ENCODE measurements at regions not wholly inside any gene's neighbourhood (a gene's known extent, or its start where the extent isn't known, plus 50 kb on each side); places are given as distances from the start of the nearest gene placed in this dataset.

GRCh38 chr1:188895611-188896010, 1582.1 kb downstream of the BRINP3 start:
- TF ChIP-seq, protein P1, sequence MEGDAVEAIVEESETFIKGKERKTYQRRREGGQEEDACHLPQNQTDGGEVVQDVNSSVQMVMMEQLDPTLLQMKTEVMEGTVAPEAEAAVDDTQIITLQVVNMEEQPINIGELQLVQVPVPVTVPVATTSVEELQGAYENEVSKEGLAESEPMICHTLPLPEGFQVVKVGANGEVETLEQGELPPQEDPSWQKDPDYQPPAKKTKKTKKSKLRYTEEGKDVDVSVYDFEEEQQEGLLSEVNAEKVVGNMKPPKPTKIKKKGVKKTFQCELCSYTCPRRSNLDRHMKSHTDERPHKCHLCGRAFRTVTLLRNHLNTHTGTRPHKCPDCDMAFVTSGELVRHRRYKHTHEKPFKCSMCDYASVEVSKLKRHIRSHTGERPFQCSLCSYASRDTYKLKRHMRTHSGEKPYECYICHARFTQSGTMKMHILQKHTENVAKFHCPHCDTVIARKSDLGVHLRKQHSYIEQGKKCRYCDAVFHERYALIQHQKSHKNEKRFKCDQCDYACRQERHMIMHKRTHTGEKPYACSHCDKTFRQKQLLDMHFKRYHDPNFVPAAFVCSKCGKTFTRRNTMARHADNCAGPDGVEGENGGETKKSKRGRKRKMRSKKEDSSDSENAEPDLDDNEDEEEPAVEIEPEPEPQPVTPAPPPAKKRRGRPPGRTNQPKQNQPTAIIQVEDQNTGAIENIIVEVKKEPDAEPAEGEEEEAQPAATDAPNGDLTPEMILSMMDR (IDR thresholded peaks at IDR 0.05 in 8 of 11, conservative IDR thresholded peaks at IDR 0.05 in 3 of 11) = no peak
- no peak for TF ChIP-seq POLR2A (IDR thresholded peaks at IDR 0.05)
- TF ChIP-seq POLR2AphosphoS5 (IDR thresholded peaks at IDR 0.05) = no peak
